ENCODE measurements at regions not wholly inside any gene's neighbourhood (a gene's known extent, or its start where the extent isn't known, plus 50 kb on each side); places are given as distances from the start of the nearest gene placed in this dataset.

GRCh38 chr2:105951384-105951694, 206.6 kb downstream of the NCK2 start:
- no peak for FAIRE-seq
- TF ChIP-seq CTCF (IDR thresholded peaks at IDR 0.05; ENCODE audit: insufficient read depth, low read length, severe bottlenecking): no peak
- H3K27me3 ChIP-seq (ENCODE audit: control insufficient read depth, insufficient read depth, low read length): peaks cover 3% of the 10 kb centered on the region
- H3K4me3 ChIP-seq (ENCODE audit: low read depth, low read length): no peak overlapping the region
- no peaks in the 10 kb centered on the region for H3K36me3 ChIP-seq (ENCODE audit: control insufficient read depth, insufficient read depth, low read length)
- no peak for DNase-seq (ENCODE audit: low read depth)

GRCh38 chr2:105950521-105951383, 206.0 kb downstream of the NCK2 start:
- peak; percentile 11 for DNase-seq (ENCODE audit: low read depth)
- H3K27me3 ChIP-seq (ENCODE audit: control insufficient read depth, insufficient read depth, low read length): peaks cover 3% of the 10 kb centered on the region
- no peak for TF ChIP-seq CTCF (IDR thresholded peaks at IDR 0.05; ENCODE audit: insufficient read depth, low read length, severe bottlenecking)
- no peak overlapping the region for H3K4me3 ChIP-seq (ENCODE audit: low read depth, low read length)
- FAIRE-seq: no peak
- H3K36me3 ChIP-seq (ENCODE audit: control insufficient read depth, insufficient read depth, low read length): no peaks in the 10 kb centered on the region

GRCh38 chr2:105943977-105944376, 199.3 kb downstream of the NCK2 start:
- DNase-seq (ENCODE audit: low read depth) (no peak), FAIRE-seq (no peak)
- H3K27me3 ChIP-seq (ENCODE audit: control insufficient read depth, insufficient read depth, low read length): peaks cover 2% of the 10 kb centered on the region
- H3K4me3 ChIP-seq (ENCODE audit: low read depth, low read length): no peak overlapping the region
- H3K36me3 ChIP-seq (ENCODE audit: control insufficient read depth, insufficient read depth, low read length): no peaks in the 10 kb centered on the region
- no peak for TF ChIP-seq CTCF (IDR thresholded peaks at IDR 0.05; ENCODE audit: insufficient read depth, low read length, severe bottlenecking)
